ENCODE measurements at regions not wholly inside any gene's neighbourhood (a gene's known extent, or its start where the extent isn't known, plus 50 kb on each side); places are given as distances from the start of the nearest gene placed in this dataset.

- H3K4me3 Mint-ChIP-seq (ENCODE audit: unreplicated experiment) = no peak overlapping the region
- peaks cover 8% of the 10 kb centered on the region for H3K9me3 Mint-ChIP-seq (ENCODE audit: unreplicated experiment)
- POLR2A ChIA-PET = no interaction called here
- CTCF ChIA-PET = no interaction called here
- peaks cover 2% of the 10 kb centered on the region for H3K36me3 Mint-ChIP-seq (ENCODE audit: insufficient read depth, unreplicated experiment)
- TF ChIP-seq CTCF (IDR thresholded peaks at IDR 0.05; ENCODE audit: unreplicated experiment) = no peak
- peaks cover 20% of the 10 kb centered on the region for H3K4me1 Mint-ChIP-seq (ENCODE audit: insufficient read depth, unreplicated experiment)
- no TSS peak for BruUV-seq (replicated peaks)
- intact Hi-C loops (cut with micrococcal nuclease) = no loop called here
- H3K27ac Mint-ChIP-seq (ENCODE audit: low read depth, unreplicated experiment) = no peak overlapping the region
- no peak for DNase-seq (ENCODE audit: unreplicated experiment)
- H3K27me3 Mint-ChIP-seq (ENCODE audit: insufficient read depth, unreplicated experiment) = no peaks in the 10 kb centered on the region
Observed at GRCh38 chr12:87163122-87163521, 866.1 kb downstream of the C12orf50 start.

- no TSS peak for BruUV-seq (replicated peaks)
- Mint-ChIP-seq H3K36me3 (ENCODE audit: insufficient read depth, unreplicated experiment) (peaks cover 6% of the 10 kb centered on the region), H3K27me3 (ENCODE audit: insufficient read depth, unreplicated experiment) (no peaks in the 10 kb centered on the region), H3K9me3 (ENCODE audit: unreplicated experiment) (peaks cover 8% of the 10 kb centered on the region), H3K4me3 (ENCODE audit: unreplicated experiment) (no peak overlapping the region), H3K27ac (ENCODE audit: low read depth, unreplicated experiment) (peak overlapping the region; percentile 81), H3K4me1 (ENCODE audit: insufficient read depth, unreplicated experiment) (peaks cover 26% of the 10 kb centered on the region)
- intact Hi-C loops (cut with micrococcal nuclease) = no loop called here
- TF ChIP-seq CTCF (IDR thresholded peaks at IDR 0.05; ENCODE audit: unreplicated experiment) = no peak
- CTCF ChIA-PET = interaction anchor here (0.6 to 1.0 kb wide), 3 partner anchors 21 to 552 kb away, joined by 3 read pairs; no protein-coding TSS in a partner anchor
- DNase-seq (ENCODE audit: unreplicated experiment) = peak; percentile 9
- POLR2A ChIA-PET = interaction anchor here (0.9 kb wide), 1 partner anchor 9 kb away, joined by 3 read pairs; no protein-coding TSS in a partner anchor
Observed at GRCh38 chr12:87160848-87161601, 868.2 kb downstream of the C12orf50 start.

- Mint-ChIP-seq H3K4me3 (ENCODE audit: unreplicated experiment) (no peak overlapping the region), H3K4me1 (ENCODE audit: insufficient read depth, unreplicated experiment) (peaks cover 42% of the 10 kb centered on the region), H3K27me3 (ENCODE audit: insufficient read depth, unreplicated experiment) (no peaks in the 10 kb centered on the region), H3K27ac (ENCODE audit: low read depth, unreplicated experiment) (peak overlapping the region; percentile 74), H3K36me3 (ENCODE audit: insufficient read depth, unreplicated experiment) (peaks cover 12% of the 10 kb centered on the region), H3K9me3 (ENCODE audit: unreplicated experiment) (no peaks in the 10 kb centered on the region)
- peak; percentile 88 for DNase-seq (ENCODE audit: unreplicated experiment)
- BruUV-seq (replicated peaks) = no TSS peak
- ChIA-PET POLR2A (interaction anchor here (0.7 to 1.2 kb wide), 4 partner anchors 16 to 79 kb away, joined by 3 to 5 read pairs (median 4); no protein-coding TSS in a partner anchor), CTCF (interaction anchor here (0.6 kb wide), 1 partner anchor 668 kb away, joined by 3 read pairs; no protein-coding TSS in a partner anchor)
- intact Hi-C loops (cut with micrococcal nuclease) = loop anchor here (10.0 kb wide), 1 partner anchor 507 kb away; no protein-coding TSS in a partner anchor
- TF ChIP-seq CTCF (IDR thresholded peaks at IDR 0.05; ENCODE audit: unreplicated experiment) = no peak
Observed at GRCh38 chr12:87157791-87158190, 871.4 kb downstream of the C12orf50 start.

GRCh38 chr12:87155621-87156020 lies 873.6 kb downstream of the C12orf50 start:
- Mint-ChIP-seq H3K4me3 (ENCODE audit: unreplicated experiment) (no peak overlapping the region), H3K27ac (ENCODE audit: low read depth, unreplicated experiment) (peak overlapping the region; percentile 82), H3K27me3 (ENCODE audit: insufficient read depth, unreplicated experiment) (no peaks in the 10 kb centered on the region), H3K36me3 (ENCODE audit: insufficient read depth, unreplicated experiment) (peaks cover 12% of the 10 kb centered on the region), H3K9me3 (ENCODE audit: unreplicated experiment) (no peaks in the 10 kb centered on the region), H3K4me1 (ENCODE audit: insufficient read depth, unreplicated experiment) (peaks cover 48% of the 10 kb centered on the region)
- ChIA-PET CTCF (no interaction called here), POLR2A (interaction anchor here (1.0 kb wide), 1 partner anchor 15 kb away, joined by 5 read pairs; no protein-coding TSS in a partner anchor)
- no TSS peak for BruUV-seq (replicated peaks)
- DNase-seq (ENCODE audit: unreplicated experiment) = peak; percentile 82
- TF ChIP-seq CTCF (IDR thresholded peaks at IDR 0.05; ENCODE audit: unreplicated experiment) = no peak
- intact Hi-C loops (cut with micrococcal nuclease) = loop anchor here (10.0 kb wide), 1 partner anchor 509 kb away; no protein-coding TSS in a partner anchor
